Large intestine (tissue), 3 donors: ENCODE measurements at regions not wholly inside any gene's neighbourhood (a gene's known extent, or its start where the extent isn't known, plus 50 kb on each side); places are given as distances from the start of the nearest gene placed in this dataset.

ENCODE experiments used
- DNase-seq, 2 donors: peaks; one replicate each; pipeline versions ENCODE4 v3.0.0 to v3.0.0-alpha.2; 2013
- H3K27ac ChIP-seq: one replicate; pipeline ENCODE4 v1.5.1; 2013; ENCODE audit warnings: low read length
- H3K27me3 ChIP-seq: 2 replicates; pipeline ENCODE4 v1.6.1; 2013; ENCODE audit warnings: low read length; ENCODE audit not compliant: control insufficient read depth, insufficient read depth
- H3K36me3 ChIP-seq: 2 replicates; pipeline ENCODE4 v1.6.1; 2013; ENCODE audit warnings: low read length; ENCODE audit not compliant: control insufficient read depth, insufficient read depth
- H3K4me1 ChIP-seq: one replicate; pipeline ENCODE4 v1.6.1; 2013; ENCODE audit warnings: low read length; ENCODE audit not compliant: control insufficient read depth, insufficient read depth
- H3K4me3 ChIP-seq: one replicate; pipeline ENCODE4 v1.5.1; 2013; ENCODE audit warnings: low read length
- H3K9me3 ChIP-seq: one replicate; pipeline ENCODE4 v1.6.1; 2013; ENCODE audit warnings: mild to moderate bottlenecking, low read depth, low read length, moderate library complexity; ENCODE audit not compliant: control insufficient read depth
- WGBS: methylation state at CpG from one replicate; pipeline ENCODE4 v1.1.5; 2013; ENCODE audit warnings: low lambda C conversion rate; ENCODE audit not compliant: insufficient coverage; 5-methylcytosine and 5-hydroxymethylcytosine counted together

DNA sequence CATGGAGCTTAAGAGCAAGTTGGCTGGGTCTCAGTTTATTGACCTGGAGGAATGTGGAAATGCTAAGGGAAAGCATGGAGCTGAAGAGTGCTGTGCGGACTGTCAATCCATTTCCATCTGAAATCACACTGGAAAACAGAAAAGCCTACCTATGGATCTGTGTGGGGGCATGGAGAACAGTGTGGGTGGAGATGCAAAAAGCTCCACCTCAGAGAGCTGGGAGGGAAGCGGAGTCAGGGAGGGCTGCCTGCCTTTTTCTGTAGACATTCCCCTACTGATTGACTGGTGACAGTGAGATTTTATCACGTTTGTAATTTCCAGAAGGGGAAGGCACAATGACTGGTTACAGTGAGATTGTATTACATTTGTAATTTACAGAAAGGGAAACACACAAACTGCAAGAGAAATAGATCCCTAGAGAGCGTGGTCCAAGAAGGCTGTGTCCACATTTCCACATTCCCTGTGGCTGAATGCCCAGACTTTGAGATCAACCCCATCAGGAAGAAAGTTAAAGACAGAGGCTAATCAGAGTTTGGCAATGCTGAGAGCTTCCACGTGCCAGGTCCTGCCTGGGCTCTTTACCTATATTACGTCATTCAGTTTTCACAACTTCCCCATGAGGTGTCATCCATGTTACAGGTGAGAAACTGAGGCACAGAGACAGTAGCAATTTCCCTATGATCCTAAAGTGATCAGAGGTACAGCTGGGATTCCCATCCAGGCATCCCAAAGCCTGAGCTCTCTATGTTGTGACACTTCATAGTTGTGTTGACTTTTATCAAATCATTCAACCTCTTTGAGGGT, 67.7 kb upstream of the NSMCE3 start:
- no peaks in the 10 kb centered on the region for H3K4me1 ChIP-seq
- no peak for DNase-seq
- H3K36me3 ChIP-seq, result no peaks in the 10 kb centered on the region
- H3K4me3 ChIP-seq, result no peak overlapping the region
- H3K9me3 ChIP-seq, result no peaks in the 10 kb centered on the region
- 20% methylated on average over 1 of the region's 6 CpGs for WGBS
- no peak overlapping the region for H3K27ac ChIP-seq
- no peaks in the 10 kb centered on the region for H3K27me3 ChIP-seq

DNA sequence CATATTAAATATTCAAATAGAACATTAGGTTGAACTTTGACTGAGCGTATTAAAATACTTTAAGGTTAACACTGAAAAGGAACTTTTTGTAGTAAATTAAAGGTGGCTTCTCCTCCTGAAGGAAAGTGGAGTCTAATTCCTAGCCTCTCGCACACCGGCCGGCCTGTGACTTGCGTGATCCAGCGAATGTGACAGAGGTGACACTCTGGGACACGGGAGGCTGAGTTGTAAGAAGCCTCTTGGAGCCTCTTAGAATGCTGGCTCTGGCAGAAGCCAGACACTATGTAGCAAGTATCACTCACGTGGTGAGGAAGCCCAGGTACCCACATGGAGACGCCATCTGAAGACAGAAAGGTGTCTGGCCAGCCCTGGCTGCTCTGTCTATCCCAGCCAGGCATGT, 64.9 kb upstream of the NSMCE3 start:
- WGBS, result no CpG with 5 or more reads among the region's 9 CpGs
- Histone ChIP-seq H3K27ac (no peak overlapping the region), H3K27me3 (no peaks in the 10 kb centered on the region), H3K4me3 (no peak overlapping the region), H3K4me1 (no peaks in the 10 kb centered on the region), H3K36me3 (no peaks in the 10 kb centered on the region), H3K9me3 (no peaks in the 10 kb centered on the region)
- DNase-seq, result no peak

DNA sequence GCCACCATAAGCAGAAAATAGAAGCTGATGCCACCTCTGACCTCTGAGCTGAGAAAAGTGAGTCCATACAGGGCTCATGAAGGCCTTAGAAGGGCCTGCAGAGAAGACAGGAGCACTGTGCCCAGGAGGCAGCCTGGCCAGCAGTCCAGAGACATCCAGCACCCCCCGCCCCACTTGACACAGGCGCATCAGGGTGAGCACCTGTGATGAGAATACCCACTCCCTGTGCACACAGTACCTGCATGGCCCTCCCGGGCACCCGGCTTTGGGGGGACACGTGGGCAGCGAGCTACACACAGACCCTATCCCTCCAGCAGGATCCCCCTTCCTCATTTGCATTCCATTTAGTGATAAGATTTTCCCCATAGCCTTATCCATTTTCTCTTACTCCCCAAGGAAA, 63.6 kb upstream of the NSMCE3 start:
- Histone ChIP-seq H3K4me3 (no peak overlapping the region), H3K27me3 (no peaks in the 10 kb centered on the region), H3K4me1 (no peaks in the 10 kb centered on the region), H3K27ac (no peak overlapping the region), H3K36me3 (no peaks in the 10 kb centered on the region), H3K9me3 (no peaks in the 10 kb centered on the region)
- no CpG with 5 or more reads among the region's 6 CpGs for WGBS
- DNase-seq, result no peak

DNA sequence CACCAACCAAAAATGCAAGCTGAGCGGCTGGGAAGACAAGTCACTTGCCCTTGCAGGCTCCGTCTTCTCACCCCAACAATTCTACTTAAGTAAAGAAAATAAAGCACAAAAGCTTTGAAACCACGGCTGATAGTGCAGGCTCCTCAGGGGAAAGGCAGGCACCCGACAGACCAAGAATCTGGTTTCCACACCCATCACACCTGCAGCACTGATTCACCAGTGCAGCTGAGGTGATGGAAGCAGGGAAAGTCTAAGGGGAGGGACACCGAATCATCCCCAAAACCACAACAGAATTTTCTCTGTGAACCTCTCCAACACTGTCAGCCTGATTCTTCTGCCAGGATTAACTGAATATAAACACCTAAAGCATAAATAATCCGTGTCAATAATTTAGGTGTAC, 62.0 kb upstream of the NSMCE3 start:
- H3K9me3 ChIP-seq, result no peaks in the 10 kb centered on the region
- 61% methylated on average over 2 of the region's 6 CpGs for WGBS

DNA sequence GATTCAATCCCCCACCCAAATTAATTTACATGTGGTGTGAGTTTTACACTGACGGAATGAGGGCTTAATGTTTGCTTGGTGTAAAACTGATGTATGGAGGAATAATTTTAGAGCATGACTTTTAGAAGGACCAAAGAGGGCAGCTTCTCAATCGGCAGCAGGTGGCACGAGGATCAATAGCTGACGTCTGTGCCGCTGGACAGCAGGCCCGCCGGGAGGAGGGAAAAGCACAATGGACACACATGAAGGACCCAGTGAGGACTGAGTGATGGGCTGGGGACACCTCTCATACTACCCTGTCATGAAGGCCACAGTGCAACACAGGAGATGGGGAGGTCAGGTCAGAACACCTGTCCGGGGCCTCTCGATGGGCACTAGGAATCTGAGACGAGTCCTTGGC, 61.4 kb upstream of the NSMCE3 start:
- no peak overlapping the region for H3K27ac ChIP-seq
- no peak for DNase-seq
- no CpG with 5 or more reads among the region's 10 CpGs for WGBS

More for the DNA sequence above, 62.0 kb upstream of the NSMCE3 start:
- Histone ChIP-seq H3K36me3 (no peaks in the 10 kb centered on the region), H3K4me3 (no peak overlapping the region), H3K4me1 (no peaks in the 10 kb centered on the region), H3K27me3 (no peaks in the 10 kb centered on the region), H3K27ac (no peak overlapping the region)
- DNase-seq, result no peak

DNA sequence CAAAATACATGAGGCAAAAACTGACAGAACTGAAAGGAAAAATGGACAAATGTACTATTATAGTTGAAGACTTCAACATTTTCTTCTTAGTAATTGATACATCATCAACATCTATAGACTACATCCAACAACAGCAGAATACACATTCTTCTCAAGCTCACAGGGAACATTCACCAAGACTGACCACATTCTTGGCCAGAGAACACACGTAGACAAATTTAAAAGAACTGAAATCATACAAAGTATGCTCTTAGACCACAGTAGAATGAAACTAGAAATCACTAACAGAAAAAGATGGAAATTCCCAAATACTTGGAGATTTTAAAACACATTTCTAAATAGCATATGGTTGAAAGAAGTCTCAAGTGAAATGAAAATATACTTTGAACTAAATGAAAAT, 55.1 kb upstream of the NSMCE3 start:
- no peaks in the 10 kb centered on the region for H3K9me3 ChIP-seq
- no peak for DNase-seq
- H3K27ac ChIP-seq, result no peak overlapping the region
- H3K4me3 ChIP-seq, result no peak overlapping the region
- H3K36me3 ChIP-seq, result no peaks in the 10 kb centered on the region
- WGBS, result no CpG with 5 or more reads among the region's 1 CpG
- H3K4me1 ChIP-seq, result no peaks in the 10 kb centered on the region
- H3K27me3 ChIP-seq, result no peaks in the 10 kb centered on the region

More for the DNA sequence above, 61.4 kb upstream of the NSMCE3 start:
- Histone ChIP-seq H3K4me1 (no peaks in the 10 kb centered on the region), H3K4me3 (no peak overlapping the region), H3K36me3 (no peaks in the 10 kb centered on the region), H3K9me3 (no peaks in the 10 kb centered on the region), H3K27me3 (no peaks in the 10 kb centered on the region)

DNA sequence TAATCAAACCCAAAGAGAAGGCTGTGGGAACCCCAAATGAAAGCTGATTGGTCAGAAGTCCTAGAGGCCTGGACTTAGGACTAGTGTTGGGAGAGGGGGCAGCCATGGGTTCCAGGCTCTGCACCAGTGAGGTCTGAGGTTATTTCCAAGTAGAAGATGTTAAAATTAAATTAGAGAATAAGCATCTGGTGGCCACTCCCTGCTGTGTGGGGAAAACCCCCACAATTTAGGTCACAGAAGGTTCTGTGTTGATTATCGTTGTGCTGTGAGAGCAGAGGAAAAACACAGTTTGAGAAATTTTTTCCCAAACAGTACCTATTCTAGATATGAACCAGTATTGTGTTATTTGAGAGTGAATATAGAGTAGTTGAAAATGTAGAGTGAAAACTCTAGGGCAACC, 53.9 kb upstream of the NSMCE3 start:
- no CpG with 5 or more reads among the region's 1 CpG for WGBS
- no peak overlapping the region for H3K27ac ChIP-seq
- no peaks in the 10 kb centered on the region for H3K27me3 ChIP-seq
- no peaks in the 10 kb centered on the region for H3K4me1 ChIP-seq
- DNase-seq, result no peak
- H3K4me3 ChIP-seq, result no peak overlapping the region
- H3K9me3 ChIP-seq, result no peaks in the 10 kb centered on the region
- no peaks in the 10 kb centered on the region for H3K36me3 ChIP-seq

DNA sequence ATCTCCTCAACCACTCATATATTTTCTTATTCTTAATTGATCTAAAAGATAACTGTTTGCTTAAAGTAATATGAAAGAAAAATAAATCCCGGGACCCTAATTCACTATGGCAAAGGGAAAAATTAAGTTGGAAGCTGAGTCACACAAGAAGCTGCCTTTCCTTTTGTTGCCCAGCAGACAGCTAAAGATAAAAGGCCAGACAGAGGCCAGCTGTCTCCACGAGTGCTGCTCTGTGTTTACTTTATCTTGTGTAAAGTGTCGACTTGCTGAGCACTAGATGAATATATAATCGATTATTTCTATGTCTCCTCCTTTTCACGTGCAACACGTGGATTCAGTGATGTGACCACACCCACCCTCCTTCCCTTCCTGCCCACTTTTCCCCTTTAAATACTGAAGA, 52.8 kb upstream of the NSMCE3 start:
- DNase-seq, result no peak
- no peaks in the 10 kb centered on the region for H3K4me1 ChIP-seq
- WGBS, result 4% methylated on average over 3 of the region's 6 CpGs

DNA sequence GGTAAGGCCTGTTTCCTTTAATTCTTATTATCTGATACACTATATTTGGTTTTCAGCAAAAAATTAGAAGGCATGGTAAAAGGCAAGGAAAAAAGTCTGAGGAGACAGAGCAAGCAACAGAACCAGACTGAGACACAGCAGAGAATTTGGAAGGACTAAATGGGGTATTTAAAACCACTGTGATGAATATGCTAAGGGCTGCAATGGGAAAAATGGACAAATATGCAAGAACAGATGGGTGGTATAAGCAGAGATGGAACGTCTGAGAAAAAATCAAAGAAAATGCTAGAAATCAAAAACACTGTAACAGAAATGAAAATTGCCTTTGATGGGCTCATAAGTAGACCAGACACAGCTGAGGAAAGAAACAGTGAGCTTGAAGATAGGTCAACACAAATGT, 50.8 kb upstream of the NSMCE3 start:
- no peak for DNase-seq
- no peaks in the 10 kb centered on the region for H3K27me3 ChIP-seq
- no peaks in the 10 kb centered on the region for H3K9me3 ChIP-seq
- H3K27ac ChIP-seq, result no peak overlapping the region
- no peaks in the 10 kb centered on the region for H3K4me1 ChIP-seq
- no peaks in the 10 kb centered on the region for H3K36me3 ChIP-seq
- no peak overlapping the region for H3K4me3 ChIP-seq
- WGBS, result 83% methylated on average over 1 of the region's 1 CpG

More for the DNA sequence above, 52.8 kb upstream of the NSMCE3 start:
- H3K4me3 ChIP-seq, result no peak overlapping the region
- H3K9me3 ChIP-seq, result no peaks in the 10 kb centered on the region
- no peaks in the 10 kb centered on the region for H3K27me3 ChIP-seq
- no peaks in the 10 kb centered on the region for H3K36me3 ChIP-seq
- H3K27ac ChIP-seq, result no peak overlapping the region

DNA sequence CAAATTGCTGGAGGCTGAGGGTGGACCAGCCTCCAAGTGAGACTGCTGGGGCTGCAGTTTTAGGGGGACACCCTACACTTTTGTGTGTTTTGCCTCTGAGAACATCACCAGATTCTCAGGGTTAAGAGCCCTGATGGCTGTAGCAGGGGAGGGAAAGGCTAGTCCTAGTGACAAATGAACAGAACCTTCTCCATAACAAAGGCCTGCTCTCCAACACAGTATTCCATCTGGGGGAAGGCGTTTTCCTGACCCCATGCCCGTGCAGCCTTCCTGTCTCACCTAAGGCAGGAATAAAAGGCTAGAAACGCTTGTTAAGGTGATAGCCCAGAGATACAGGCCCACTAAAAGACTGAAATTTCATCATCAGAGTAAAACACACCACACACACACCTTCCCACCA, 50.2 kb upstream of the NSMCE3 start:
- no CpG with 5 or more reads among the region's 3 CpGs for WGBS
- Histone ChIP-seq H3K4me1 (no peaks in the 10 kb centered on the region), H3K27me3 (no peaks in the 10 kb centered on the region), H3K9me3 (no peaks in the 10 kb centered on the region), H3K27ac (no peak overlapping the region), H3K36me3 (no peaks in the 10 kb centered on the region), H3K4me3 (no peak overlapping the region)
- no peak for DNase-seq
